ENCODE measurements at regions not wholly inside any gene's neighbourhood (a gene's known extent, or its start where the extent isn't known, plus 50 kb on each side); places are given as distances from the start of the nearest gene placed in this dataset.
A peak's percentile ranks its signal among the peaks of the same experiment; 100 is the strongest.

- TF ChIP-seq CTCF (IDR thresholded peaks at IDR 0.05), result no peak
- peak in 2 of 4 donors; percentile 29 to 41 for TF ChIP-seq POLR2AphosphoS5 (IDR thresholded peaks at IDR 0.05)
- no peak for TF ChIP-seq POLR2A (IDR thresholded peaks at IDR 0.05)
- no peak for TF ChIP-seq EP300 (IDR thresholded peaks at IDR 0.05)
Measured at GRCh38 chr4:53734584-53735353, 143.5 kb upstream of the LNX1 start.
